K562 (cell line): ENCODE measurements at regions not wholly inside any gene's neighbourhood (a gene's known extent, or its start where the extent isn't known, plus 50 kb on each side); places are given as distances from the start of the nearest gene placed in this dataset.

ENCODE experiments used
- ELF4 ChIP-seq: fragments of 450-650 bp; formaldehyde crosslinking; IDR thresholded peaks from 2 replicates; pipeline ENCODE4 v1.4.0; 2022; ENCODE audit warnings: missing genetic modification characterization
- EP300 ChIP-seq: IDR thresholded peaks from 2 replicates; pipeline ENCODE4 v1.6.1; 2012; ENCODE audit warnings: low read length, improper control_type of control experiment
- FOXK2 ChIP-seq, 2 experiments: fragments of 450-650 bp; IDR thresholded peaks in 1 of 2; conservative IDR thresholded peaks in 1 of 2; 2 replicates each; pipeline ENCODE4 v1.6.1; 2016; ENCODE audit warnings: low read depth in 2 of 2, mild to moderate bottlenecking in 1 of 2
- HINFP ChIP-seq: fragments of 450-650 bp; conservative IDR thresholded peaks from 2 replicates; pipeline ENCODE4 v1.6.1; 2016; ENCODE audit warnings: missing genetic modification characterization, low read depth, mild to moderate bottlenecking, control low read depth, missing compliant biosample characterization
- PHB2 ChIP-seq: fragments of 450-650 bp; IDR thresholded peaks from 2 replicates; pipeline ENCODE4 v1.6.1; 2017; ENCODE audit warnings: low read depth
- POLR2AphosphoS5 ChIP-seq: IDR thresholded peaks from 2 replicates; pipeline ENCODE4 v1.6.1; 2011; ENCODE audit warnings: mild to moderate bottlenecking, low read depth, low read length, moderate library complexity; ENCODE audit not compliant: control insufficient read depth, insufficient read depth
- SAFB2 ChIP-seq: fragments of 200-400 bp; formaldehyde crosslinking; IDR thresholded peaks from 2 replicates; pipeline ENCODE4 v1.6.1; 2018; ENCODE audit warnings: borderline replicate concordance, low read length, low read depth, moderate library complexity; ENCODE audit not compliant: severe bottlenecking
- SIRT6 ChIP-seq: IDR thresholded peaks from one replicate; pipeline ENCODE4 v1.6.1; 2012; ENCODE audit warnings: low read depth, mild to moderate bottlenecking, control low read depth, inconsistent platforms, low read length, moderate library complexity
- USF1 ChIP-seq: sonication (generic); formaldehyde crosslinking; IDR thresholded peaks from 2 replicates; pipeline ENCODE4 v1.9.0; 2022; ENCODE audit warnings: mild to moderate bottlenecking, missing genetic modification reagents
- ZFP91 ChIP-seq: sonication (generic); formaldehyde crosslinking; IDR thresholded peaks from 2 replicates; pipeline ENCODE4 v1.8.0; 2022; ENCODE audit warnings: mild to moderate bottlenecking, missing genetic modification reagents
- ZNF121 ChIP-seq: sonication (generic); formaldehyde crosslinking; conservative IDR thresholded peaks from 2 replicates; pipeline ENCODE4 v1.8.0; 2022; ENCODE audit warnings: missing genetic modification reagents
- TF ChIP-seq, protein P1 (sequence below), 3 experiments: IDR thresholded peaks in 2 of 3; conservative IDR thresholded peaks in 1 of 3; 2 replicates each; pipeline ENCODE4 v1.5.1; 2011 to 2012; ENCODE audit warnings: low read length in 3 of 3, mild to moderate bottlenecking in 3 of 3, control low read depth in 2 of 3, improper control_type of control experiment in 1 of 3, inconsistent platforms in 1 of 3, low read depth in 1 of 3, mixed read lengths in 1 of 3, moderate library complexity in 1 of 3; ENCODE audit not compliant: insufficient read depth in 2 of 3

GRCh38 chr12:91685917-91686316, 459.7 kb downstream of the BTG1 start:
- no peak for TF ChIP-seq HINFP
- no peak for TF ChIP-seq ELF4 (CRISPR knock-in tag)
- no peak for TF ChIP-seq SIRT6
- TF ChIP-seq ZFP91 (CRISPR knock-in tag): no peak
- no peak for TF ChIP-seq USF1 (CRISPR knock-in tag)
- no peak for TF ChIP-seq PHB2
- TF ChIP-seq SAFB2: no peak
- no peak for TF ChIP-seq ZNF121
- no peak for TF ChIP-seq POLR2AphosphoS5
- no peak for TF ChIP-seq FOXK2 (conservative IDR thresholded peaks at IDR 0.05 in 1 of 2, IDR thresholded peaks at IDR 0.05 in 1 of 2; ENCODE audit: low read depth in 2 of 2)
- TF ChIP-seq EP300: no peak
- TF ChIP-seq, protein P1, sequence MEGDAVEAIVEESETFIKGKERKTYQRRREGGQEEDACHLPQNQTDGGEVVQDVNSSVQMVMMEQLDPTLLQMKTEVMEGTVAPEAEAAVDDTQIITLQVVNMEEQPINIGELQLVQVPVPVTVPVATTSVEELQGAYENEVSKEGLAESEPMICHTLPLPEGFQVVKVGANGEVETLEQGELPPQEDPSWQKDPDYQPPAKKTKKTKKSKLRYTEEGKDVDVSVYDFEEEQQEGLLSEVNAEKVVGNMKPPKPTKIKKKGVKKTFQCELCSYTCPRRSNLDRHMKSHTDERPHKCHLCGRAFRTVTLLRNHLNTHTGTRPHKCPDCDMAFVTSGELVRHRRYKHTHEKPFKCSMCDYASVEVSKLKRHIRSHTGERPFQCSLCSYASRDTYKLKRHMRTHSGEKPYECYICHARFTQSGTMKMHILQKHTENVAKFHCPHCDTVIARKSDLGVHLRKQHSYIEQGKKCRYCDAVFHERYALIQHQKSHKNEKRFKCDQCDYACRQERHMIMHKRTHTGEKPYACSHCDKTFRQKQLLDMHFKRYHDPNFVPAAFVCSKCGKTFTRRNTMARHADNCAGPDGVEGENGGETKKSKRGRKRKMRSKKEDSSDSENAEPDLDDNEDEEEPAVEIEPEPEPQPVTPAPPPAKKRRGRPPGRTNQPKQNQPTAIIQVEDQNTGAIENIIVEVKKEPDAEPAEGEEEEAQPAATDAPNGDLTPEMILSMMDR (IDR thresholded peaks at IDR 0.05 in 2 of 3, conservative IDR thresholded peaks at IDR 0.05 in 1 of 3; ENCODE audit: insufficient read depth in 2 of 3, low read depth in 1 of 3, low read length in 3 of 3): no peak
